HFFc6 (cell line): ENCODE measurements at regions not wholly inside any gene's neighbourhood (a gene's known extent, or its start where the extent isn't known, plus 50 kb on each side); places are given as distances from the start of the nearest gene placed in this dataset.

Experiments
- DNase-seq: peaks from one replicate; pipeline ENCODE4 v3.0.0-alpha.2; 2018
- H3K27ac Mint-ChIP-seq: 2 replicates; pipeline ENCODE4 v1.8.0; 2020; ENCODE audit warnings: mild to moderate bottlenecking, mixed read lengths
- H3K27me3 Mint-ChIP-seq: 2 replicates; pipeline ENCODE4 v1.8.0; 2021; ENCODE audit warnings: mild to moderate bottlenecking, moderate library complexity, mixed read lengths; ENCODE audit not compliant: insufficient read depth
- H3K36me3 Mint-ChIP-seq: 2 replicates; pipeline ENCODE4 v1.8.0; 2021; ENCODE audit warnings: low read depth, mixed read lengths
- H3K4me1 Mint-ChIP-seq: 2 replicates; pipeline ENCODE4 v1.8.0; 2020; ENCODE audit warnings: low read depth, mixed read lengths
- H3K4me3 Mint-ChIP-seq: 2 replicates; pipeline ENCODE4 v1.8.0; 2020; ENCODE audit warnings: mild to moderate bottlenecking, moderate library complexity, mixed read lengths
- H3K9me3 Mint-ChIP-seq: 2 replicates; pipeline ENCODE4 v1.8.0; 2020; ENCODE audit warnings: mild to moderate bottlenecking, mixed read lengths
- CTCF ChIP-seq: fragments of 200-600 bp; sonication (generic); IDR thresholded peaks from 2 replicates; pipeline ENCODE4 v1.5.0; 2021; ENCODE audit warnings: antibody characterized with exemption, mild to moderate bottlenecking

GRCh38 chr15:96117270-96117669 lies 213.2 kb upstream of the NR2F2 start:
- no peak overlapping the region for H3K4me3 Mint-ChIP-seq

GRCh38 chr15:96119734-96120133 lies 210.8 kb upstream of the NR2F2 start:
- Mint-ChIP-seq H3K4me3 (no peak overlapping the region), H3K27me3 (no peaks in the 10 kb centered on the region), H3K36me3 (peaks cover 3% of the 10 kb centered on the region; the same call in 1 of the 2 replicates), H3K4me1 (peaks cover 37% of the 10 kb centered on the region), H3K9me3 (no peaks in the 10 kb centered on the region), H3K27ac (no peak overlapping the region)
- no peak for DNase-seq
- no peak for TF ChIP-seq CTCF

More at GRCh38 chr15:96117270-96117669, 213.2 kb upstream of the NR2F2 start:
- Mint-ChIP-seq H3K4me1 (peaks cover 29% of the 10 kb centered on the region), H3K27ac (no peak overlapping the region), H3K9me3 (no peaks in the 10 kb centered on the region), H3K36me3 (no peaks in the 10 kb centered on the region), H3K27me3 (no peaks in the 10 kb centered on the region)
- no peak for DNase-seq
- no peak for TF ChIP-seq CTCF

GRCh38 chr15:96121086-96121920 lies 209.2 kb upstream of the NR2F2 start:
- peaks cover 33% of the 10 kb centered on the region for H3K4me1 Mint-ChIP-seq
- no peak for TF ChIP-seq CTCF
- no peak overlapping the region for H3K27ac Mint-ChIP-seq

GRCh38 chr15:96122077-96123027 lies 208.1 kb upstream of the NR2F2 start:
- DNase-seq = peak; percentile 42
- Mint-ChIP-seq H3K27me3 (no peaks in the 10 kb centered on the region; the same call in 1 of the 2 replicates), H3K4me1 (peaks cover 33% of the 10 kb centered on the region), H3K4me3 (no peak overlapping the region), H3K36me3 (peaks cover 12% of the 10 kb centered on the region), H3K27ac (no peak overlapping the region), H3K9me3 (no peaks in the 10 kb centered on the region)
- no peak for TF ChIP-seq CTCF

More at GRCh38 chr15:96121086-96121920, 209.2 kb upstream of the NR2F2 start:
- Mint-ChIP-seq H3K36me3 (peaks cover 12% of the 10 kb centered on the region), H3K9me3 (no peaks in the 10 kb centered on the region), H3K4me3 (no peak overlapping the region), H3K27me3 (no peaks in the 10 kb centered on the region; the same call in 1 of the 2 replicates)
- peak; percentile 24 for DNase-seq

- no peaks in the 10 kb centered on the region; the same call in 1 of the 2 replicates for H3K27me3 Mint-ChIP-seq
- peaks cover 12% of the 10 kb centered on the region for H3K36me3 Mint-ChIP-seq
- peaks cover 33% of the 10 kb centered on the region for H3K4me1 Mint-ChIP-seq
These were observed 207.5 kb upstream of the NR2F2 start for GRCh38 chr15:96123028-96123400.

More at GRCh38 chr15:96123028-96123400, 207.5 kb upstream of the NR2F2 start:
- no peak for TF ChIP-seq CTCF
- no peak overlapping the region for H3K4me3 Mint-ChIP-seq
- DNase-seq = no peak
- H3K27ac Mint-ChIP-seq = no peak overlapping the region
- H3K9me3 Mint-ChIP-seq = no peaks in the 10 kb centered on the region
